PFSK-1 (cell line): ENCODE measurements at regions not wholly inside any gene's neighbourhood (a gene's known extent, or its start where the extent isn't known, plus 50 kb on each side); places are given as distances from the start of the nearest gene placed in this dataset.

Experiments used
- FOXP2 ChIP-seq: optimal IDR thresholded peaks from 2 replicates; pipeline ENCODE3; 2011; ENCODE audit warnings: borderline replicate concordance, control low read depth, inconsistent platforms; ENCODE audit not compliant: insufficient read depth; ENCODE audit errors: extremely low read length, extremely low read depth
- POLR2AphosphoS5 ChIP-seq: IDR thresholded peaks from 2 replicates; pipeline ENCODE4 v1.6.1; 2012; ENCODE audit warnings: low read depth, mild to moderate bottlenecking, control low read depth, low read length, moderate library complexity
- SIN3A ChIP-seq: IDR thresholded peaks from 2 replicates; pipeline ENCODE4 v1.6.1; 2012; ENCODE audit warnings: mild to moderate bottlenecking, low read length, moderate library complexity, borderline replicate concordance; ENCODE audit not compliant: insufficient read depth
- TAF1 ChIP-seq: IDR thresholded peaks from 2 replicates; pipeline ENCODE4 v1.6.1; 2012; ENCODE audit warnings: low read length, control low read depth, borderline replicate concordance; ENCODE audit not compliant: insufficient read depth
- TF ChIP-seq, protein P1 (sequence below), 2 experiments: IDR thresholded peaks; 2 replicates each; pipeline versions ENCODE4 v1.6.1 to v1.8.0; 2011 to 2012; ENCODE audit warnings: low read depth in 2 of 2, low read length in 2 of 2, control low read depth in 1 of 2, inconsistent platforms in 1 of 2, mild to moderate bottlenecking in 1 of 2, moderate library complexity in 1 of 2; ENCODE audit not compliant: insufficient read depth in 1 of 2

DNA sequence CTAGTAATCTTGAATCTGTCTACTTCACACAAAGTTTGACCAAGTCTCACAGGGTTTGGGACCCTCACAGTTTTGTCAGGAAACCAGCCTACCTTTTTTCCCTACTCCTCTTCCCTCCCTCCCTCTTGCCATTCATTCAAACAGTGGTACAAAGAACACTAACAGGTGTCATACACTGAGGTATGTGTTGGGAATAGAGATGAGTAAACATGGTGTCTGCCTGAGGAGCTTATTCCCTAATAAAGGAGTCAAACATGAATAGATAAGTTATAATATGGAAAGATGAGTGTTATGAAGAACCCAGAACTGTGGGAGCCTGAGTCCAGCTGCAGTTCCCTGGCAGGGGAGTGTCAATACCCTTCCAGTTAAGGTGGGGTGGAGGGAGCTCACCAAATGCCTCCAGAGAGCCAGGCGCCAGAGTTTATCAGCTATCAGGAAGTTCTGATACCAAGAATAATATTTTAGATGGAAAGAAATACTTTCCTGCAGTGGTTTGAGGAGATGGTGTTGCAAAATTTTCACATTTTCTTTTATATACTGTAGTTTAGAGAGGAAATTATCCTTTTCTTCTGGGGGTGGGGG lies 183.4 kb upstream of the NR3C1 start:
- TF ChIP-seq, protein P1, sequence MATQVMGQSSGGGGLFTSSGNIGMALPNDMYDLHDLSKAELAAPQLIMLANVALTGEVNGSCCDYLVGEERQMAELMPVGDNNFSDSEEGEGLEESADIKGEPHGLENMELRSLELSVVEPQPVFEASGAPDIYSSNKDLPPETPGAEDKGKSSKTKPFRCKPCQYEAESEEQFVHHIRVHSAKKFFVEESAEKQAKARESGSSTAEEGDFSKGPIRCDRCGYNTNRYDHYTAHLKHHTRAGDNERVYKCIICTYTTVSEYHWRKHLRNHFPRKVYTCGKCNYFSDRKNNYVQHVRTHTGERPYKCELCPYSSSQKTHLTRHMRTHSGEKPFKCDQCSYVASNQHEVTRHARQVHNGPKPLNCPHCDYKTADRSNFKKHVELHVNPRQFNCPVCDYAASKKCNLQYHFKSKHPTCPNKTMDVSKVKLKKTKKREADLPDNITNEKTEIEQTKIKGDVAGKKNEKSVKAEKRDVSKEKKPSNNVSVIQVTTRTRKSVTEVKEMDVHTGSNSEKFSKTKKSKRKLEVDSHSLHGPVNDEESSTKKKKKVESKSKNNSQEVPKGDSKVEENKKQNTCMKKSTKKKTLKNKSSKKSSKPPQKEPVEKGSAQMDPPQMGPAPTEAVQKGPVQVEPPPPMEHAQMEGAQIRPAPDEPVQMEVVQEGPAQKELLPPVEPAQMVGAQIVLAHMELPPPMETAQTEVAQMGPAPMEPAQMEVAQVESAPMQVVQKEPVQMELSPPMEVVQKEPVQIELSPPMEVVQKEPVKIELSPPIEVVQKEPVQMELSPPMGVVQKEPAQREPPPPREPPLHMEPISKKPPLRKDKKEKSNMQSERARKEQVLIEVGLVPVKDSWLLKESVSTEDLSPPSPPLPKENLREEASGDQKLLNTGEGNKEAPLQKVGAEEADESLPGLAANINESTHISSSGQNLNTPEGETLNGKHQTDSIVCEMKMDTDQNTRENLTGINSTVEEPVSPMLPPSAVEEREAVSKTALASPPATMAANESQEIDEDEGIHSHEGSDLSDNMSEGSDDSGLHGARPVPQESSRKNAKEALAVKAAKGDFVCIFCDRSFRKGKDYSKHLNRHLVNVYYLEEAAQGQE (IDR thresholded peaks at IDR 0.05; ENCODE audit: insufficient read depth in 1 of 2, low read depth in 2 of 2, low read length in 2 of 2), result no peak
- TF ChIP-seq FOXP2 (no peak), TAF1 (no peak), POLR2AphosphoS5 (no peak), SIN3A (no peak)

DNA sequence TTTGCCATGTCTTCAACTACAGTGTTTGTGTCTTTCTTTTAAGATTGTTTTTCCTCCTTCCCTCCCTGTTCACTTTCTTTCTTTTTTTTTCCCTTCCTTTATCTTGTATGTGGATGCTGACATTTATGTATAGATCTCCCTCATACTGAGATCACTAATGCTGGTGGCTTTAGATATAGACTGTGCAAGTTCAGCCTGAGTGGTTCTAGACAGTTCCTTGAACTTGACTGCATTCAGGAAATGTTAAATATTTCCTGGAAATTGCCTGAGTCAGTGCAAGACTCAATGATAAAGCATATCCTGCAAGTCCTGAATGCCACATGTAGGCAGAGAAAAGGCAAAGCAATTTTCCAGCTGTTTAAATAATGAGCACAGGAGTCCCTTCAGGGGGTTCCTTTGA lies 182.5 kb upstream of the NR3C1 start:
- no peak; the same call in 1 of the 2 replicates for TF ChIP-seq SIN3A
- TF ChIP-seq, protein P1 (IDR thresholded peaks at IDR 0.05; ENCODE audit: insufficient read depth in 1 of 2, low read depth in 2 of 2, low read length in 2 of 2), result peak in 1 of 2 experiments; percentile 57; a peak in 1 of 4 replicates

- TF ChIP-seq FOXP2 (no peak), POLR2AphosphoS5 (no peak), TAF1 (no peak), SIN3A (no peak)
- TF ChIP-seq, protein P1 (IDR thresholded peaks at IDR 0.05; ENCODE audit: insufficient read depth in 1 of 2, low read depth in 2 of 2, low read length in 2 of 2), result no peak
Measured at GRCh38 chr5:143583409-143583808, 179.9 kb upstream of the NR3C1 start.

- TF ChIP-seq SIN3A (no peak), POLR2AphosphoS5 (no peak), TAF1 (no peak)
Measured at GRCh38 chr5:143582869-143583268, 179.4 kb upstream of the NR3C1 start.

DNA sequence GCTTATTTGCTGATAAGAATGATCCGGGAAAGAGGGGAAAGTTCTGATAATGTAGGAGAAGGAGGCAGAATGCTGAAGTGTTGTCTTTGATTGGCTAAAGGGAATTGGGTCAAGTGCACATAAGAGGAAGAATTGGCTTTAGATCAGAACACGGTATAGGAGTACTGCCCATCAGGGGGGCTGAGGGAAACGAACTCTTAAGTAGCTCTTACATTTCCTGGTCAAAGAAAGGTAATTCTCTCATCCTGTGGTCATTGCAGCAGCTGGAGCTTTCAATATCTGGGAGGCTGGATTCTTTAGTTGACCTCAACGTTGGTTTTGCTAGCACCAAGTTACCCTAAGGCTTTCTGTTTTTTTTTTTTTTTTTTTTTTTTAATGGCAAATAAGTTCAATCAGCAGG lies 178.7 kb upstream of the NR3C1 start:
- TF ChIP-seq POLR2AphosphoS5 (no peak), TAF1 (no peak), FOXP2 (no peak), SIN3A (no peak)
- TF ChIP-seq, protein P1 (IDR thresholded peaks at IDR 0.05; ENCODE audit: insufficient read depth in 1 of 2, low read depth in 2 of 2, low read length in 2 of 2), result no peak
